ENCODE measurements at regions not wholly inside any gene's neighbourhood (a gene's known extent, or its start where the extent isn't known, plus 50 kb on each side); places are given as distances from the start of the nearest gene placed in this dataset.
"Not testable (repeated sequence)": the region's sequence is repeated elsewhere in the genome, so short reads cannot be mapped to it uniquely, and the experiment has no call there.

GRCh38 chr18:73563901-73564472 lies 583.6 kb downstream of the FBXO15 start:
- no peak for DNase-seq (ENCODE audit: low read depth in 1 of 2, low spot score in 1 of 2)

GRCh38 chr18:73563345-73563744 lies 584.3 kb downstream of the FBXO15 start:
- no peak for DNase-seq (ENCODE audit: low read depth in 1 of 2, low spot score in 1 of 2)

GRCh38 chr18:73556904-73557303 lies 590.7 kb downstream of the FBXO15 start:
- no peak for DNase-seq (ENCODE audit: low read depth in 1 of 2, low spot score in 1 of 2)

- no peak for DNase-seq (ENCODE audit: low read depth in 1 of 2, low spot score in 1 of 2)
Observed at GRCh38 chr18:73552171-73552570, 595.5 kb downstream of the FBXO15 start.

GRCh38 chr18:73551211-73551610 lies 596.4 kb downstream of the FBXO15 start:
- no peak for DNase-seq (ENCODE audit: low read depth in 1 of 2, low spot score in 1 of 2)

- DNase-seq (ENCODE audit: low read depth in 1 of 2, low spot score in 1 of 2), result no peak
Observed at GRCh38 chr18:73549236-73549635, 598.4 kb downstream of the FBXO15 start.

- DNase-seq (ENCODE audit: low read depth in 1 of 2, low spot score in 1 of 2), result no peak
Observed at GRCh38 chr18:73545472-73545871, 602.2 kb downstream of the FBXO15 start.

GRCh38 chr18:73544617-73545016 lies 603.0 kb downstream of the FBXO15 start:
- DNase-seq (ENCODE audit: low read depth in 1 of 2, low spot score in 1 of 2), result no peak

GRCh38 chr18:73544032-73544431 lies 603.6 kb downstream of the FBXO15 start:
- DNase-seq (ENCODE audit: low read depth in 1 of 2, low spot score in 1 of 2), result no peak

GRCh38 chr18:73535990-73536389 lies 611.6 kb downstream of the FBXO15 start:
- DNase-seq (ENCODE audit: low read depth in 1 of 2, low spot score in 1 of 2), result no peak

GRCh38 chr18:73535189-73535588 lies 612.4 kb downstream of the FBXO15 start:
- no peak for DNase-seq (ENCODE audit: low read depth in 1 of 2, low spot score in 1 of 2)

- no peak for DNase-seq (ENCODE audit: low read depth in 1 of 2, low spot score in 1 of 2)
Observed at GRCh38 chr18:73531601-73532000, 616.0 kb downstream of the FBXO15 start.

- no peak for DNase-seq (ENCODE audit: low read depth in 1 of 2, low spot score in 1 of 2)
Observed at GRCh38 chr18:73528066-73528465, 619.6 kb downstream of the FBXO15 start.

GRCh38 chr18:73520229-73520628 lies 627.4 kb downstream of the FBXO15 start:
- no peak for DNase-seq (ENCODE audit: low read depth in 1 of 2, low spot score in 1 of 2)

- not testable (repeated sequence) for DNase-seq (ENCODE audit: low read depth in 1 of 2, low spot score in 1 of 2)
Observed at GRCh38 chr18:73516056-73516455, 631.6 kb downstream of the FBXO15 start.

- DNase-seq (ENCODE audit: low read depth in 1 of 2, low spot score in 1 of 2), result no peak
Observed at GRCh38 chr18:73514449-73514848, 633.2 kb downstream of the FBXO15 start.

GRCh38 chr18:73511771-73512503 lies 635.7 kb downstream of the FBXO15 start:
- no peak for DNase-seq (ENCODE audit: low read depth in 1 of 2, low spot score in 1 of 2)

GRCh38 chr18:73509460-73509859 lies 638.2 kb downstream of the FBXO15 start:
- no peak for DNase-seq (ENCODE audit: low read depth in 1 of 2, low spot score in 1 of 2)

- DNase-seq (ENCODE audit: low read depth in 1 of 2, low spot score in 1 of 2), result no peak
Observed at GRCh38 chr18:73503326-73503725, 635.5 kb upstream of the NETO1 start.

GRCh38 chr18:73487966-73488365 lies 620.2 kb upstream of the NETO1 start:
- DNase-seq (ENCODE audit: low read depth in 1 of 2, low spot score in 1 of 2), result no peak

- DNase-seq (ENCODE audit: low read depth in 1 of 2, low spot score in 1 of 2), result no peak
Observed at GRCh38 chr18:73485166-73485565, 617.4 kb upstream of the NETO1 start.

- no peak for DNase-seq (ENCODE audit: low read depth in 1 of 2, low spot score in 1 of 2)
Observed at GRCh38 chr18:73482901-73483300, 615.1 kb upstream of the NETO1 start.

- no peak for DNase-seq (ENCODE audit: low read depth in 1 of 2, low spot score in 1 of 2)
Observed at GRCh38 chr18:73479477-73479876, 611.7 kb upstream of the NETO1 start.
